ENCODE measurements at regions not wholly inside any gene's neighbourhood (a gene's known extent, or its start where the extent isn't known, plus 50 kb on each side); places are given as distances from the start of the nearest gene placed in this dataset.

- Mint-ChIP-seq H3K27ac (ENCODE audit: unreplicated experiment) (no peak overlapping the region), H3K9me3 (ENCODE audit: unreplicated experiment) (peaks cover 1% of the 10 kb centered on the region), H3K27me3 (ENCODE audit: unreplicated experiment) (peaks cover 9% of the 10 kb centered on the region), H3K4me3 (ENCODE audit: unreplicated experiment) (no peak overlapping the region), H3K4me1 (ENCODE audit: low read depth, unreplicated experiment) (peaks cover 1% of the 10 kb centered on the region), H3K36me3 (ENCODE audit: unreplicated experiment) (no peaks in the 10 kb centered on the region)
- no peak for TF ChIP-seq CTCF (IDR thresholded peaks at IDR 0.05; ENCODE audit: partially characterized antibody, unreplicated experiment)
- DNase-seq = no peak
These were observed 242.8 kb upstream of the ANKRD55 start for GRCh38 chr5:56475689-56476486.

GRCh38 chr5:56471707-56472106 lies 238.6 kb upstream of the ANKRD55 start:
- Mint-ChIP-seq H3K4me3 (ENCODE audit: unreplicated experiment) (no peak overlapping the region), H3K9me3 (ENCODE audit: unreplicated experiment) (no peaks in the 10 kb centered on the region), H3K27ac (ENCODE audit: unreplicated experiment) (no peak overlapping the region), H3K4me1 (ENCODE audit: low read depth, unreplicated experiment) (peaks cover 2% of the 10 kb centered on the region), H3K27me3 (ENCODE audit: unreplicated experiment) (peaks cover 2% of the 10 kb centered on the region), H3K36me3 (ENCODE audit: unreplicated experiment) (peaks cover 4% of the 10 kb centered on the region)
- no peak for DNase-seq
- no peak for TF ChIP-seq CTCF (IDR thresholded peaks at IDR 0.05; ENCODE audit: partially characterized antibody, unreplicated experiment)

- Mint-ChIP-seq H3K36me3 (ENCODE audit: unreplicated experiment) (peaks cover 4% of the 10 kb centered on the region), H3K27ac (ENCODE audit: unreplicated experiment) (no peak overlapping the region), H3K4me3 (ENCODE audit: unreplicated experiment) (no peak overlapping the region), H3K9me3 (ENCODE audit: unreplicated experiment) (peaks cover 2% of the 10 kb centered on the region), H3K27me3 (ENCODE audit: unreplicated experiment) (peaks cover 2% of the 10 kb centered on the region), H3K4me1 (ENCODE audit: low read depth, unreplicated experiment) (peaks cover 12% of the 10 kb centered on the region)
- DNase-seq = no peak
- TF ChIP-seq CTCF (IDR thresholded peaks at IDR 0.05; ENCODE audit: partially characterized antibody, unreplicated experiment) = no peak
These were observed 236.9 kb upstream of the ANKRD55 start for GRCh38 chr5:56470007-56470406.

GRCh38 chr5:56468277-56468676 lies 235.1 kb upstream of the ANKRD55 start:
- Mint-ChIP-seq H3K4me3 (ENCODE audit: unreplicated experiment) (no peak overlapping the region), H3K27ac (ENCODE audit: unreplicated experiment) (no peak overlapping the region), H3K36me3 (ENCODE audit: unreplicated experiment) (peaks cover 4% of the 10 kb centered on the region), H3K4me1 (ENCODE audit: low read depth, unreplicated experiment) (peaks cover 15% of the 10 kb centered on the region), H3K9me3 (ENCODE audit: unreplicated experiment) (peaks cover 4% of the 10 kb centered on the region), H3K27me3 (ENCODE audit: unreplicated experiment) (peaks cover 2% of the 10 kb centered on the region)
- no peak for TF ChIP-seq CTCF (IDR thresholded peaks at IDR 0.05; ENCODE audit: partially characterized antibody, unreplicated experiment)
- no peak for DNase-seq

GRCh38 chr5:56467176-56467717 lies 234.1 kb upstream of the ANKRD55 start:
- no peak overlapping the region for H3K4me3 Mint-ChIP-seq (ENCODE audit: unreplicated experiment)
- no peak for DNase-seq
- H3K4me1 Mint-ChIP-seq (ENCODE audit: low read depth, unreplicated experiment) = peaks cover 15% of the 10 kb centered on the region
- no peak overlapping the region for H3K27ac Mint-ChIP-seq (ENCODE audit: unreplicated experiment)
- peaks cover 4% of the 10 kb centered on the region for H3K36me3 Mint-ChIP-seq (ENCODE audit: unreplicated experiment)
- peaks cover 4% of the 10 kb centered on the region for H3K9me3 Mint-ChIP-seq (ENCODE audit: unreplicated experiment)
- no peak for TF ChIP-seq CTCF (IDR thresholded peaks at IDR 0.05; ENCODE audit: partially characterized antibody, unreplicated experiment)
- H3K27me3 Mint-ChIP-seq (ENCODE audit: unreplicated experiment) = peaks cover 2% of the 10 kb centered on the region

All from glutamatergic neuron (in vitro differentiated cells).